CD4-positive, alpha-beta T cell (primary cell): ENCODE measurements at regions not wholly inside any gene's neighbourhood (a gene's known extent, or its start where the extent isn't known, plus 50 kb on each side); places are given as distances from the start of the nearest gene placed in this dataset.

Source experiments
- ATAC-seq: fragments of 200-7000 bp; cut with Tn5 transposase; one replicate; pipeline ENCODE4 v1.10.0; 2022; ENCODE audit warnings: mild to moderate bottlenecking; ENCODE audit not compliant: poor library complexity
- CTCF ChIA-PET: fragments of 350-600 bp; sonication (Branson Sonifier 250); formaldehyde crosslinking; loops from one replicate; lab custom pipeline; 2021; ENCODE audit warnings: antibody characterized with exemption, inconsistent platforms; lab: Charles Lee
- POLR2A ChIA-PET: fragments of 350-600 bp; sonication (Branson Sonifier 250); formaldehyde crosslinking; loops from one replicate; lab custom pipeline; 2021; ENCODE audit warnings: antibody characterized with exemption, inconsistent platforms; lab: Charles Lee
- DNase-seq, 14 experiments: peaks; one replicate each; pipeline ENCODE4 v3.0.0-alpha.2; 2013 to 2020; ENCODE audit warnings: mixed read lengths in 2 of 14
- H3K27ac ChIP-seq, 2 donors: one replicate each; pipeline versions ENCODE4 v1.5.1 to v1.7.0; 2013; ENCODE audit warnings: low read length in 2 of 2, low read depth in 1 of 2, mild to moderate bottlenecking in 1 of 2
- H3K27me3 ChIP-seq, 2 experiments: 1 replicate in 1 of 2; 2 replicates in 1 of 2; pipeline versions ENCODE4 v1.6.1 to v1.7.0; 2013; ENCODE audit warnings: low read length in 2 of 2, control low read depth in 1 of 2, mild to moderate bottlenecking in 1 of 2, moderate library complexity in 1 of 2; ENCODE audit not compliant: insufficient read depth in 2 of 2, control insufficient read depth in 1 of 2
- H3K36me3 ChIP-seq: one replicate; pipeline ENCODE4 v1.6.1; 2013; ENCODE audit warnings: low read length, control low read depth; ENCODE audit not compliant: insufficient read depth
- H3K4me1 ChIP-seq: one replicate; pipeline ENCODE4 v1.6.1; 2013; ENCODE audit warnings: low read length, control low read depth; ENCODE audit not compliant: insufficient read depth
- H3K4me3 ChIP-seq: one replicate; pipeline ENCODE4 v1.5.1; 2013; ENCODE audit warnings: mild to moderate bottlenecking, low read length, moderate library complexity
- H3K9me3 ChIP-seq, 2 experiments: 1 replicate in 1 of 2; 2 replicates in 1 of 2; pipeline versions ENCODE4 v1.6.1 to v1.7.0; 2013; ENCODE audit warnings: low read length in 2 of 2, mild to moderate bottlenecking in 2 of 2, control low read depth in 1 of 2, moderate library complexity in 1 of 2; ENCODE audit not compliant: control insufficient read depth in 1 of 2, insufficient read depth in 1 of 2
- H3K27ac Mint-ChIP-seq: one replicate; pipeline ENCODE4 v1.8.0; 2020; ENCODE audit warnings: mixed read lengths
- H3K27me3 Mint-ChIP-seq: one replicate; pipeline ENCODE4 v1.8.0; 2021; ENCODE audit warnings: mixed read lengths
- H3K36me3 Mint-ChIP-seq: one replicate; pipeline ENCODE4 v1.8.0; 2021; ENCODE audit warnings: low read depth, mixed read lengths
- H3K4me1 Mint-ChIP-seq: one replicate; pipeline ENCODE4 v1.8.0; 2021; ENCODE audit warnings: low read depth, mixed read lengths
- H3K4me3 Mint-ChIP-seq: one replicate; pipeline ENCODE4 v1.8.0; 2020; ENCODE audit warnings: mild to moderate bottlenecking, mixed read lengths
- H3K9me3 Mint-ChIP-seq: one replicate; pipeline ENCODE4 v1.8.0; 2020; ENCODE audit warnings: mixed read lengths
- CTCF ChIP-seq: fragments of 200-600 bp; IDR thresholded peaks from one replicate; pipeline ENCODE4 v1.8.0; 2022; ENCODE audit warnings: antibody characterized with exemption, mild to moderate bottlenecking
- intact Hi-C, 2 experiments: fragments of 100-400 bp; cut with DNase I in 1 of 2; cut with micrococcal nuclease in 1 of 2; formaldehyde crosslinking; loops; one replicate each; pipeline versions ENCODE4 v1.15.1 to v1.9.0; 2023 to 2025; cut with DNase I, micrococcal nuclease

- Mint-ChIP-seq H3K9me3 (no peaks in the 10 kb centered on the region), H3K27ac (no peak overlapping the region), H3K27me3 (peaks cover 6% of the 10 kb centered on the region), H3K4me1 (no peaks in the 10 kb centered on the region), H3K4me3 (no peak overlapping the region), H3K36me3 (no peaks in the 10 kb centered on the region)
- no peak for ATAC-seq
- ChIA-PET CTCF (no interaction called here), POLR2A (no interaction called here)
- Histone ChIP-seq H3K27me3 (no peaks in the 10 kb centered on the region), H3K4me3 (no peak overlapping the region), H3K4me1 (no peaks in the 10 kb centered on the region), H3K36me3 (no peaks in the 10 kb centered on the region), H3K9me3 (no peaks in the 10 kb centered on the region), H3K27ac (no peak overlapping the region)
- intact Hi-C loops, result no loop called here
- no peak for DNase-seq
- TF ChIP-seq CTCF, result no peak
Measured at GRCh38 chr7:36066343-36066664, 86.8 kb upstream of the EEPD1 start.

- Mint-ChIP-seq H3K4me1 (no peaks in the 10 kb centered on the region), H3K36me3 (no peaks in the 10 kb centered on the region), H3K4me3 (no peak overlapping the region), H3K9me3 (no peaks in the 10 kb centered on the region), H3K27me3 (peaks cover 18% of the 10 kb centered on the region), H3K27ac (no peak overlapping the region)
- Histone ChIP-seq H3K27ac (no peak overlapping the region), H3K4me3 (no peak overlapping the region), H3K27me3 (no peaks in the 10 kb centered on the region), H3K36me3 (no peaks in the 10 kb centered on the region), H3K4me1 (no peaks in the 10 kb centered on the region), H3K9me3 (no peaks in the 10 kb centered on the region)
- DNase-seq (no peak), ATAC-seq (no peak)
- CTCF ChIA-PET, result no interaction called here
- intact Hi-C loops, result no loop called here
- POLR2A ChIA-PET, result no interaction called here
- TF ChIP-seq CTCF, result no peak
Measured at GRCh38 chr7:36070230-36070629, 82.8 kb upstream of the EEPD1 start.

- no peaks in the 10 kb centered on the region for H3K9me3 Mint-ChIP-seq
- ChIA-PET POLR2A (no interaction called here), CTCF (no interaction called here)
- H3K36me3 Mint-ChIP-seq, result no peaks in the 10 kb centered on the region
- no peak overlapping the region for H3K4me3 Mint-ChIP-seq
- no peak for DNase-seq
- Histone ChIP-seq H3K36me3 (no peaks in the 10 kb centered on the region), H3K27me3 (no peaks in the 10 kb centered on the region), H3K4me1 (no peaks in the 10 kb centered on the region), H3K4me3 (no peak overlapping the region), H3K27ac (no peak overlapping the region), H3K9me3 (no peaks in the 10 kb centered on the region)
- H3K27ac Mint-ChIP-seq, result no peak overlapping the region
- ATAC-seq, result no peak
- H3K4me1 Mint-ChIP-seq, result no peaks in the 10 kb centered on the region
- H3K27me3 Mint-ChIP-seq, result peaks cover 18% of the 10 kb centered on the region
- intact Hi-C loops, result no loop called here
- no peak for TF ChIP-seq CTCF
Measured at GRCh38 chr7:36071605-36072004, 81.4 kb upstream of the EEPD1 start.
